PC-3 (cell line): ENCODE measurements at regions not wholly inside any gene's neighbourhood (a gene's known extent, or its start where the extent isn't known, plus 50 kb on each side); places are given as distances from the start of the nearest gene placed in this dataset.

Experiments
- ATAC-seq: fragments of 200-7000 bp; cut with Tn5 transposase; 2 replicates; pipeline ENCODE4 v1.9.1; 2020; ENCODE audit warnings: mild to moderate bottlenecking, moderate library complexity
- BruUV-seq: library from RNA; stranded (reverse); fragments of 400-500 nt; replicated peaks from 2 replicates; lab custom pipeline; 2021; lab: Mats Ljungman, UMichigan
- CTCF ChIA-PET: fragments of 300-600 bp; sonication (Branson Sonifier 250); formaldehyde crosslinking; loops from one replicate; lab custom pipeline; 2022; ENCODE audit warnings: antibody characterized with exemption; lab: Charles Lee
- POLR2A ChIA-PET: fragments of 300-600 bp; sonication (Branson Sonifier 250); formaldehyde crosslinking; loops from one replicate; lab custom pipeline; 2022; ENCODE audit warnings: antibody characterized with exemption; ENCODE audit not compliant: unreplicated experiment; lab: Charles Lee
- DNase-seq: peaks from one replicate; pipeline ENCODE4 v3.0.0-alpha.2; 2015
- H2AFZ ChIP-seq: fragments of 300-600 bp; sonication (generic); 2 replicates; pipeline ENCODE4 v1.6.0; 2016; ENCODE audit warnings: antibody characterized with exemption, low read length
- H3F3A ChIP-seq: fragments of 300-600 bp; sonication (generic); one replicate; pipeline ENCODE4 v1.6.0; 2017; ENCODE audit warnings: antibody characterized with exemption, low read length, control low read depth, mild to moderate bottlenecking; ENCODE audit not compliant: unreplicated experiment
- H3K27ac ChIP-seq: fragments of 300-600 bp; sonication (generic); 2 replicates; pipeline ENCODE4 v1.5.1; 2016; ENCODE audit warnings: mild to moderate bottlenecking, low read length
- H3K27me3 ChIP-seq: fragments of 300-600 bp; sonication (generic); 2 replicates; pipeline ENCODE4 v1.6.1; 2016; ENCODE audit warnings: low read length, mixed read lengths
- H3K36me3 ChIP-seq: fragments of 300-600 bp; sonication (generic); 2 replicates; pipeline ENCODE4 v1.6.1; 2016; ENCODE audit warnings: low read depth, mixed run types, low read length, mixed read lengths
- H3K4me1 ChIP-seq: fragments of 300-600 bp; sonication (generic); 2 replicates; pipeline ENCODE4 v1.5.1; 2016; ENCODE audit warnings: low read length; ENCODE audit not compliant: insufficient read depth
- H3K4me2 ChIP-seq: fragments of 300-600 bp; sonication (generic); 2 replicates; pipeline ENCODE4 v1.6.0; 2016; ENCODE audit warnings: low read length
- H3K4me3 ChIP-seq: fragments of 300-600 bp; sonication (generic); 2 replicates; pipeline ENCODE4 v1.5.1; 2016; ENCODE audit warnings: mild to moderate bottlenecking, low read length, mixed read lengths
- H3K79me2 ChIP-seq: fragments of 300-600 bp; sonication (generic); 2 replicates; pipeline ENCODE4 v1.6.1; 2017; ENCODE audit warnings: low read length, mixed read lengths
- H3K9ac ChIP-seq: fragments of 300-600 bp; sonication (generic); 2 replicates; pipeline ENCODE4 v1.6.0; 2016; ENCODE audit warnings: mild to moderate bottlenecking, low read length
- H3K9me2 ChIP-seq: fragments of 300-600 bp; sonication (generic); replicated peaks from 2 replicates; pipeline ENCODE4 v1.6.1; 2016; ENCODE audit warnings: mixed run types, low read length, mixed read lengths
- H3K9me3 ChIP-seq: fragments of 300-600 bp; sonication (generic); 2 replicates; pipeline ENCODE4 v1.6.1; 2016; ENCODE audit warnings: low read length, mixed read lengths
- H4K20me1 ChIP-seq: fragments of 300-600 bp; sonication (generic); 2 replicates; pipeline ENCODE4 v1.6.1; 2016; ENCODE audit warnings: low read length, mixed read lengths
- CTCF ChIP-seq: fragments of 300-600 bp; sonication (generic); conservative IDR thresholded peaks from 2 replicates; pipeline ENCODE4 v1.5.1; 2017; ENCODE audit warnings: antibody characterized with exemption, low read depth, mild to moderate bottlenecking, low read length
- EZH2 ChIP-seq: fragments of 300-600 bp; sonication (generic); IDR thresholded peaks from one replicate; pipeline ENCODE4 v1.6.1; 2017; ENCODE audit warnings: antibody characterized with exemption, mild to moderate bottlenecking, low read length; ENCODE audit not compliant: unreplicated experiment
- EZH2phosphoT487 ChIP-seq: fragments of 300-600 bp; sonication (generic); IDR thresholded peaks from 2 replicates; pipeline ENCODE4 v1.6.1; 2018; ENCODE audit warnings: mild to moderate bottlenecking, antibody characterized with exemption, low read length, borderline replicate concordance
- intact Hi-C: fragments of 100-400 bp; cut with micrococcal nuclease; formaldehyde crosslinking; loops from 2 replicates; pipeline ENCODE4 v1.9.0; 2023

- H3K4me2 ChIP-seq, result no peak overlapping the region
- H3K36me3 ChIP-seq, result no peaks in the 10 kb centered on the region
- H4K20me1 ChIP-seq, result no peaks in the 10 kb centered on the region
- H3K9me2 ChIP-seq, result no peaks in the 10 kb centered on the region
- TF ChIP-seq EZH2phosphoT487 (no peak), CTCF (no peak), EZH2 (no peak)
- BruUV-seq, result no TSS peak
- POLR2A ChIA-PET, result no interaction called here
- no peak overlapping the region for H2AFZ ChIP-seq
- no peak overlapping the region for H3K4me3 ChIP-seq
- CTCF ChIA-PET, result no interaction called here
- H3K9me3 ChIP-seq, result no peaks in the 10 kb centered on the region
- H3K27me3 ChIP-seq, result no peaks in the 10 kb centered on the region
- no peak overlapping the region for H3K9ac ChIP-seq
- no peaks in the 10 kb centered on the region for H3F3A ChIP-seq
- H3K4me1 ChIP-seq, result no peaks in the 10 kb centered on the region
- H3K27ac ChIP-seq, result no peak overlapping the region
- DNase-seq (no peak), ATAC-seq (no peak)
- intact Hi-C loops, result no loop called here
- H3K79me2 ChIP-seq, result no peaks in the 10 kb centered on the region
Observed at GRCh38 chr5:4206127-4206526, 610.5 kb downstream of the IRX1 start.

GRCh38 chr5:4207486-4207885 is 611.9 kb downstream of the IRX1 start:
- H4K20me1 ChIP-seq, result no peaks in the 10 kb centered on the region
- H3K4me3 ChIP-seq, result no peak overlapping the region
- H3K9ac ChIP-seq, result no peak overlapping the region
- no peaks in the 10 kb centered on the region for H3K9me3 ChIP-seq
- H3K27ac ChIP-seq, result no peak overlapping the region
- no peak overlapping the region for H3K4me2 ChIP-seq
- no peak for ATAC-seq
- no peaks in the 10 kb centered on the region for H3K36me3 ChIP-seq
- H3K4me1 ChIP-seq, result no peaks in the 10 kb centered on the region
- no peak for TF ChIP-seq EZH2phosphoT487
- no peak for TF ChIP-seq CTCF
- no peak for TF ChIP-seq EZH2
- intact Hi-C loops, result no loop called here
- CTCF ChIA-PET, result no interaction called here
- H3K27me3 ChIP-seq, result no peaks in the 10 kb centered on the region
- no peaks in the 10 kb centered on the region for H3F3A ChIP-seq
- H3K9me2 ChIP-seq, result no peaks in the 10 kb centered on the region
- H3K79me2 ChIP-seq, result no peaks in the 10 kb centered on the region
- POLR2A ChIA-PET, result no interaction called here
- no peak overlapping the region for H2AFZ ChIP-seq
- no TSS peak for BruUV-seq
- no peak for DNase-seq

GRCh38 chr5:4208537-4208936 is 612.9 kb downstream of the IRX1 start:
- H2AFZ ChIP-seq, result no peak overlapping the region
- ATAC-seq (no peak), DNase-seq (no peak)
- no peak overlapping the region for H3K4me2 ChIP-seq
- ChIA-PET CTCF (no interaction called here), POLR2A (no interaction called here)
- no peaks in the 10 kb centered on the region for H3K79me2 ChIP-seq
- H3K9me3 ChIP-seq, result no peaks in the 10 kb centered on the region
- no peaks in the 10 kb centered on the region for H3K4me1 ChIP-seq
- BruUV-seq, result no TSS peak
- no peaks in the 10 kb centered on the region for H3K36me3 ChIP-seq
- no peak overlapping the region for H3K9ac ChIP-seq
- no peaks in the 10 kb centered on the region for H3F3A ChIP-seq
- no peaks in the 10 kb centered on the region for H3K9me2 ChIP-seq
- no peak overlapping the region for H3K4me3 ChIP-seq
- no peaks in the 10 kb centered on the region for H4K20me1 ChIP-seq
- H3K27me3 ChIP-seq, result no peaks in the 10 kb centered on the region
- no peak overlapping the region for H3K27ac ChIP-seq
- intact Hi-C loops, result no loop called here
- TF ChIP-seq CTCF, result no peak
- TF ChIP-seq EZH2, result no peak
- TF ChIP-seq EZH2phosphoT487, result no peak
